Motor neuron (in vitro differentiated cells): ENCODE measurements at regions not wholly inside any gene's neighbourhood (a gene's known extent, or its start where the extent isn't known, plus 50 kb on each side); places are given as distances from the start of the nearest gene placed in this dataset.
A peak's percentile ranks its signal among the peaks of the same experiment; 100 is the strongest.

ENCODE experiments used
- ATAC-seq, 8 experiments: fragments of 200-7000 bp; cut with Tn5 transposase; replicated peaks in 6 of 8; 2 replicates each; pipeline ENCODE4 v1.8.0; 2021; ENCODE audit warnings: mild to moderate bottlenecking in 8 of 8, moderate library complexity in 8 of 8
- H3K27ac ChIP-seq, 2 donors: fragments of 250-450 bp; sonication (Bioruptor Pico); 2 replicates each; pipeline ENCODE4 v1.9.0; 2021; ENCODE audit warnings: antibody characterized with exemption in 2 of 2, mild to moderate bottlenecking in 2 of 2, moderate library complexity in 1 of 2
- H3K4me1 ChIP-seq, 2 donors: fragments of 250-450 bp; sonication (Bioruptor Pico); replicated peaks in 1 of 2; 2 replicates each; pipeline ENCODE4 v1.6.1; 2021; ENCODE audit warnings: antibody characterized with exemption in 2 of 2, mild to moderate bottlenecking in 2 of 2, moderate library complexity in 1 of 2
- H3K4me3 ChIP-seq, 5 donors: fragments of 250-450 bp; sonication (Bioruptor Pico); 2 replicates each; pipeline ENCODE4 v1.9.0; 2021; ENCODE audit warnings: antibody characterized with exemption in 5 of 5, mild to moderate bottlenecking in 5 of 5, moderate library complexity in 4 of 5
- WGBS, 10 experiments: fragments of 450-650 bp; shearing (Covaris generic); methylation state at CpG; one replicate each; pipeline ENCODE4 v1.0.0; 2022; 5-methylcytosine and 5-hydroxymethylcytosine counted together
- in situ Hi-C, 9 experiments: fragments of 400-800 bp; cut with MboI; loops; one replicate each; pipeline ENCODE4 v1.15.0; 2021; ENCODE audit warnings: low sequenced_read_pairs in 9 of 9, low pct_unique_long_range_greater_than_20kb in 2 of 9; ENCODE audit not compliant: unreplicated experiment in 9 of 9

- in situ Hi-C loops: no loop called here
- no peak for ATAC-seq
- 44 to 100% (median 83%) methylated on average over 1 to 2 of the region's 2 CpGs; no CpG with 5 or more reads in 1 of the 10 experiments for WGBS, 10 experiments
Observed at GRCh38 chr11:29210426-29210825, 806.4 kb downstream of the KCNA4 start.

GRCh38 chr11:29208117-29208516 is 808.7 kb downstream of the KCNA4 start:
- 28 to 100% (median 69%) methylated on average over 1 to 2 of the region's 2 CpGs; no CpG with 5 or more reads in 1 of the 10 experiments for WGBS, 10 experiments
- in situ Hi-C loops: no loop called here
- Histone ChIP-seq H3K27ac (no peak overlapping the region), H3K4me1 (peaks cover 0 to 4% of the 10 kb centered on the region in 2 donors), H3K4me3 (no peak overlapping the region)
- no peak for ATAC-seq

More at GRCh38 chr11:29210426-29210825, 806.4 kb downstream of the KCNA4 start:
- H3K27ac ChIP-seq: no peak overlapping the region
- H3K4me1 ChIP-seq: peaks cover 0 to 4% of the 10 kb centered on the region in 2 donors
- no peak overlapping the region for H3K4me3 ChIP-seq

- Histone ChIP-seq H3K27ac (no peak overlapping the region), H3K4me1 (no peaks in the 10 kb centered on the region), H3K4me3 (no peak overlapping the region)
- 20 to 81% (median 60%) methylated on average over 1 to 11 of the region's 11 CpGs for WGBS, 10 experiments
- ATAC-seq: no peak
- in situ Hi-C loops: no loop called here
Observed at GRCh38 chr11:29200791-29201562, 815.9 kb downstream of the KCNA4 start.

- no peak for ATAC-seq
- in situ Hi-C loops: no loop called here
- Histone ChIP-seq H3K4me3 (no peak overlapping the region), H3K27ac (no peak overlapping the region), H3K4me1 (no peaks in the 10 kb centered on the region)
Observed at GRCh38 chr11:29190313-29190712, 826.5 kb downstream of the KCNA4 start.

- in situ Hi-C loops: no loop called here
- WGBS, 10 experiments: 50 to 100% (median 89%) methylated on average over 1 of the region's 1 CpG; no CpG with 5 or more reads in 1 of the 10 experiments
- ATAC-seq: peak in 5 of 8 experiments; percentile 47 to 68 (median 57)
- Histone ChIP-seq H3K27ac (no peak overlapping the region), H3K4me1 (no peaks in the 10 kb centered on the region), H3K4me3 (no peak overlapping the region)
Observed at GRCh38 chr11:29187215-29187614, 829.6 kb downstream of the KCNA4 start.

GRCh38 chr11:29184939-29185890 is 831.6 kb downstream of the KCNA4 start:
- peak in 3 of 8 experiments; percentile 25 to 79 (median 79) for ATAC-seq
- WGBS, 10 experiments: 0 to 100% (median 81%) methylated on average over 2 to 7 of the region's 7 CpGs
- in situ Hi-C loops: no loop called here
- H3K4me3 ChIP-seq: no peak overlapping the region
- H3K27ac ChIP-seq: no peak overlapping the region
- no peaks in the 10 kb centered on the region for H3K4me1 ChIP-seq

GRCh38 chr11:29183301-29183700 is 833.5 kb downstream of the KCNA4 start:
- in situ Hi-C loops: no loop called here
- 13 to 100% (median 83%) methylated on average over 1 of the region's 1 CpG; no CpG with 5 or more reads in 1 of the 10 experiments for WGBS, 10 experiments
- no peak overlapping the region for H3K27ac ChIP-seq
- no peak for ATAC-seq
- H3K4me1 ChIP-seq: no peaks in the 10 kb centered on the region
- H3K4me3 ChIP-seq: no peak overlapping the region

GRCh38 chr11:29173660-29174062 is 843.2 kb downstream of the KCNA4 start:
- 0 to 69% (median 14%) methylated on average over 1 of the region's 1 CpG; no CpG with 5 or more reads in 2 of the 10 experiments for WGBS, 10 experiments
- no peaks in the 10 kb centered on the region for H3K4me1 ChIP-seq
- ATAC-seq: no peak
- in situ Hi-C loops: no loop called here
- no peak overlapping the region for H3K4me3 ChIP-seq
- H3K27ac ChIP-seq: no peak overlapping the region

GRCh38 chr11:29171360-29171950 is 845.4 kb downstream of the KCNA4 start:
- 17 to 100% (median 85%) methylated on average over 1 of the region's 1 CpG; no CpG with 5 or more reads in 1 of the 10 experiments for WGBS, 10 experiments
- no peak for ATAC-seq
- no peaks in the 10 kb centered on the region for H3K4me1 ChIP-seq
- H3K27ac ChIP-seq: no peak overlapping the region
- no peak overlapping the region for H3K4me3 ChIP-seq
- in situ Hi-C loops: no loop called here

- H3K4me3 ChIP-seq: no peak overlapping the region
- peaks cover 0 to 3% of the 10 kb centered on the region in 2 donors for H3K4me1 ChIP-seq
- ATAC-seq: no peak
- in situ Hi-C loops: no loop called here
- no peak overlapping the region for H3K27ac ChIP-seq
- WGBS, 10 experiments: 33 to 86% (median 67%) methylated on average over 1 of the region's 1 CpG; no CpG with 5 or more reads in 5 of the 10 experiments
Observed at GRCh38 chr11:29166306-29166705, 850.5 kb downstream of the KCNA4 start.

GRCh38 chr11:29163231-29163630 is 853.6 kb downstream of the KCNA4 start:
- H3K4me3 ChIP-seq: no peak overlapping the region
- no peak for ATAC-seq
- 17 to 100% (median 67%) methylated on average over 1 to 2 of the region's 2 CpGs; no CpG with 5 or more reads in 1 of the 10 experiments for WGBS, 10 experiments
- H3K27ac ChIP-seq: no peak overlapping the region
- peaks cover 0 to 3% of the 10 kb centered on the region in 2 donors for H3K4me1 ChIP-seq
- in situ Hi-C loops: no loop called here

- Histone ChIP-seq H3K4me3 (no peak overlapping the region), H3K4me1 (peaks cover 0 to 3% of the 10 kb centered on the region in 2 donors), H3K27ac (no peak overlapping the region)
- in situ Hi-C loops: no loop called here
- 0 to 100% (median 60%) methylated on average over 1 to 2 of the region's 2 CpGs; no CpG with 5 or more reads in 1 of the 10 experiments for WGBS, 10 experiments
- ATAC-seq: peak in 2 of 8 experiments; percentile 43 to 63
Observed at GRCh38 chr11:29162491-29162890, 854.3 kb downstream of the KCNA4 start.

GRCh38 chr11:29161191-29161590 is 855.6 kb downstream of the KCNA4 start:
- no peak overlapping the region for H3K4me3 ChIP-seq
- peaks cover 0 to 2% of the 10 kb centered on the region in 2 donors for H3K4me1 ChIP-seq
- H3K27ac ChIP-seq: no peak overlapping the region
- in situ Hi-C loops: no loop called here
- ATAC-seq: peak in 3 of 8 experiments; percentile 69 to 81 (median 80)
- 0 to 100% (median 84%) methylated on average over 1 of the region's 1 CpG; no CpG with 5 or more reads in 6 of the 10 experiments for WGBS, 10 experiments
